DMS79 (cell line): ENCODE measurements at regions not wholly inside any gene's neighbourhood (a gene's known extent, or its start where the extent isn't known, plus 50 kb on each side); places are given as distances from the start of the nearest gene placed in this dataset.
"Not testable (repeated sequence)": the region's sequence is repeated elsewhere in the genome, so short reads cannot be mapped to it uniquely, and the experiment has no call there.

Experiments
- DNase-seq: peaks from one replicate; lab custom pipeline; 2025; lab: John Stamatoyannopoulos, UW

GRCh38 chr1:5632814-5633213 lies 359.4 kb downstream of the NPHP4 start:
- DNase-seq, result no peak

DNA sequence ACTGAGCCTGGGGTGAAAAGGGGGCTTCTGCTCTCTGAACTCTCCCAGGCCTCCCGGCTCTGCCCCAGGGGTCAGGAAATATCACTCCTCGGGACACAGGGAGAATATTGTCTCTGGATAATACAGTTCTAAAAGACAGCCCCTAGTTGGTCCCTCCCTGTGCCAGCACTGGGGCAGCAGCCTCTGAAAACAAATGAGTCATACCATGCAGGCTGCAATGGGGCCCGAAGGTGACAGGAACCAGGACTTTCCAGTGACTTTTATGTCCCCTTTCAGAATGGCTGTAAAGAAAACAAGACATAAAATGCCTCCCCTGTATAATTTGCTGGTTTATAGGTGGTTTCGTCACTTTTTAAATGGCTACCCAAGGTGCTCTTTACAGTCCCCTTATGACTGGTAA lies 360.0 kb downstream of the NPHP4 start:
- no peak for DNase-seq

- no peak for DNase-seq
Measured at GRCh38 chr1:5628416-5628815, 363.8 kb downstream of the NPHP4 start.

DNA sequence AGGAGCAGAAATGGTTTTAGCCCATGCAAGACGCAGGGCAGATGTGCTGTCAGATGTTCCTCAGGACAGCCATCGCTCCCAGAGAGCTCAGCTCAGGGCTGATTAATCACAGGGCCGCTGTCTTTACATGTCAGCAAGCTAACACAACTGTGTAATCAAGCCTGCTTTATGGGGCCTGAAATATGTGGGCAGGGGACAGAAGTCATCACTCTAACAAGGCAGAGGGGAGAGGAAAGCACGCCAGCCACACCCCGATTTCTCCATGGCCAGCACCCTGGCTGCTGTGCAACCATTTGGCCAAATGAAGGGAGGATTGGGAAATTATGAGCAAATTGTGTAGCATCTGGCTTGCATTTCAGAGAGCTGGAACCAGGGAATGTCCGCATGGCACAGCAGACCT lies 368.8 kb downstream of the NPHP4 start:
- DNase-seq, result no peak

DNA sequence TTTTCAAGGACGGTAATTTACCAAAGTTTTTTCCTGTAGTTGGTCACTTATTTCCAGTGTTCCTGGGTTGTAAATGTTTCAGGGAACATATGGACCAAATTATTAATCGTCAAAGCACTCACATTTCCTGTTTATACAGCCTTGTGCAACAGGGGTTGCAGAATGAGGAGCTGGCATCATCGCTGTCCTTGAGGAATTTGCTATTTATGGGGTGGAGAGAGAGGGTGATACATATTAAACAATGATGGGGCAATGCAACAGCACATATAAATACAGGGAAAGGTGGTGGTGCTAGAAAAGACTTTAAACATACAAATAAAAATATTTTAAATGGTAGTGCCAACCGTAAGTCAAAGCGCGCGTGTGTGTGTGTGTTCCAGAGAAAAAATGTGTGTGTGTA lies 369.8 kb downstream of the NPHP4 start:
- DNase-seq, result no peak

DNA sequence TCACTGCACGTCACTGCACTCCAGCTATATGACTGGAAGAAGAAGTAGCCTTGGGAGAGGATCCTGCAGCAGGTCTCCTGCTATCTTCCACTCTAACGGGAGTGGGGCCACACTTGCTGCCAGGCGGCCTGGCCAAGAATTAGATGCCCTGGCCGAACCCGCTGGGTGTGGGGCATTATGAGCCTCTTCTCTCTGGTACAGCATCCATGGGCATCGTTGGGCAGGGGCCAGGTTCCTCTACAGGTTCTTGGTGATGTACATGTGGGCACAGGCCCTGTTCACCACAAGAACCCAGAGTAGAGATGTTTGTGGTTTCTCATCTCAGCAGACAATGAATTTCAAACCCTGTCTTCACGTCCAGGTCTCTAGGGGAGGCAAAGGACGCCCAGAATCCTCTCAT lies 370.5 kb downstream of the NPHP4 start:
- DNase-seq, result no peak

GRCh38 chr1:5620997-5621396 lies 371.2 kb downstream of the NPHP4 start:
- DNase-seq, result no peak

DNA sequence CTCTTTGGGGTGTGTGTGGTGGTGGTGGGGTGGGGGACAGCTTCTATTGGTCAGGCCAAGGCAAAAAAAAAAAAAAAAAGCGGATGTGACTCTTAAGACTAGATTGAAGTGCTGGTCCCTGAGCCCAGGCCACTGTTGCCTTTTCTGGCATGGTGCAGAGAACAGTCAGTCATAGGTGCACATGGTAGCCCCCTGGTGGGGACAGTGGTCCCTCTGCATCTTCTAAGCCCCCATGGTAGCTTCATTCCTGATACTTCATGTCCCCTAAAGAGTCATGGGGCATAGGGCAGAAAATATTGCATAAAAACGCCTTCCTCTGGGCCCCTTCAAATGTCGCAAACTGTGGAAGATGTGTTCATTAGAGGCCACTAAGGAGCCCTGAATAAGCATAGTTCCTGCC lies 371.8 kb downstream of the NPHP4 start:
- no peak for DNase-seq

DNA sequence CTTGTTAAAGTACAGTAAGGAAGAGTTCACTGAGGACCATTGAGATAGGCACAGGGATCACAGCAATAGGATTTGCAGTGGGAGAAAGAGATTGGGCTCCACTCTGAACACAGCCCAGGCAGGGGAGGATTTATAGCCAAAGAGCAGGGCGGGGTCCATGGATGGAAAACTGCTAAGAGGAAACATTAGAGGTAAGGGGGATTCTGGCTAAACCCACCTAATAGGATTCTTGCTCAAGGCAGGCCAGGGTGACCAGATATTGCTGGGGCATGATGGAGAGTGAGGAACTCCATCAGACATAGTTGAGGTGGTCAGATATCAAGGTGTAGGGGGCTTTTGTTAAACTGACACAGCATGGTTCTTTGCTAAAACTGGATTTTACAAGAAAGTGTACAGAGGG lies 372.8 kb downstream of the NPHP4 start:
- no peak for DNase-seq

- no peak for DNase-seq
Measured at GRCh38 chr1:5617546-5617945, 374.7 kb downstream of the NPHP4 start.

- no peak for DNase-seq
Measured at GRCh38 chr1:5617179-5617520, 375.1 kb downstream of the NPHP4 start.

DNA sequence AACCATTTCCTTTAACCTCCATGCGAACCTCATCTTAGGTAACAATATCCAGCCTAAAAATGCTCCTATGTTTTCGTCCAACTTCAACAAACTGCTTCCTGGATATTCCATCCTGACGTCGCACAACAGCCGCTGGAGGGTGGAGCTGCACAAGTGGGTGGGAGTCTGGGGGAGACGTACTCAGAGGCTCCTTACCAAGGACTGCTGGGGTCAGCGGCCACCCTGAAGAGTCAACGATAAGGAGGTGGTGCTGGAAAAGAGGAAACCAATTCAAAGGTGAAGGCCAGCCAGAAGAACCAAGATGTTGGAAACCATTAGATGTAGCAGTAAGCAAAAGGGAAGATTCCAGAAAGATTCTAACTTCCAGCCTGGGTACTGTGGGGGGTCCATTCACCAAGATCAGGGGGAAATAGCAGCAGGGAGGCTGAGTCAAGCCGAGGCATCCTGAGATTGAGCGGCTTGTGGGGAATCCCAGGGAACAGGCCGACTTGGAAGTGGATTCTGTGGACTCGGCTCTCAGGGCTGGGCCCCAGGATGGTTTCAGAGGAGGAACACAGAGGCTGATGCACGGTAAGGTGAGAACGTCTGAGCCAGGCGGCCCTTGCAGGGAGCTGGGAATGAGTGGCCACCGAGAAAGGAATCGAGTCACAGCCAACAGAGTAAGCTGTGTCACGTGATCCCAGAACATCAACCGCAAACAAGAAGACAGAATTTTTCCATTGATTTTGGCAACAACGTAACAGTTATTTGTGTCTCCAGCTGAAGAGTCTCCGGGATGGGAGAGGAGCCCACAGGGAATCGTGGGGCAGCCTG lies 375.7 kb downstream of the NPHP4 start:
- no peak for DNase-seq

GRCh38 chr1:5615076-5615475 lies 377.1 kb downstream of the NPHP4 start:
- DNase-seq, result no peak

DNA sequence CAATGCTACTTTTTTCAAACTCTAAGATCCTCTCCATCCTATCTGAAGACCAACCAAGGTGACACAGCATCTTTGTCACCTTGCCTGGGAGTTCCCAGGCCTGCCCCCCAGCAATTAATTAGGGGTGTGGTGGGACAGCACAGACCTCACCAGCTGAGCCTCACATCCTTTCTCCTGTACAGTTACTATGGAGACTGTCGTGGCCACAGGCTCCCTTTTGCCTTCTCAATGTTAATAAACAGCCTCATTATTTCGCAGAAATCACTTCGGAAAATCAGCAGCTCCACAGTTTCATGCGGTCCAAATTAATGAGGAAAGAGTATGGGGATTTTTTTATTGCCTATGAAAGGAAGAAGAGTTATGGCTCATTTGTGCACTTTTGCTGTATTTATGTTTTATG lies 378.3 kb downstream of the NPHP4 start:
- no peak for DNase-seq

GRCh38 chr1:5611851-5612250 lies 380.4 kb downstream of the NPHP4 start:
- no peak for DNase-seq

DNA sequence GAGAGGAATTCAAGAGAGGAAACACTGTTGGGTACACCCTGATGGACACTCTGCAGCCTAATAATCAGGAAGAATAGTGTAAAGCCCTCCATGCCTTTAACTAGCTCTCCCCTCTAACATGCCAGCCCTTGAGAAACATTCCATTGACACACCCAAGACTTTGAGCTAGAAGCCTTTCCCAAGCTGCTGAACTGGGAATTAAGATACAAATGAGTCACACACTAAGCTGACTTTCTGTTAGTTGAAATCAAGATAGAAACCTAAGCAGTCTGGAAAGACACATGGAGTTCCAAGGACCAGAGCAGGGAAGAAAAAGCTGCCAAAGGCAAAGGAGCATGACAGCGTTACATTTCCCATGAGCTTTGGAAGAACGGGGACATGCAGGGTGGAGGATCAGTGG lies 380.8 kb downstream of the NPHP4 start:
- no peak for DNase-seq

- no peak for DNase-seq
Measured at GRCh38 chr1:5610432-5610831, 381.8 kb downstream of the NPHP4 start.

GRCh38 chr1:5603353-5604104 lies 388.7 kb downstream of the NPHP4 start:
- DNase-seq, result no peak

DNA sequence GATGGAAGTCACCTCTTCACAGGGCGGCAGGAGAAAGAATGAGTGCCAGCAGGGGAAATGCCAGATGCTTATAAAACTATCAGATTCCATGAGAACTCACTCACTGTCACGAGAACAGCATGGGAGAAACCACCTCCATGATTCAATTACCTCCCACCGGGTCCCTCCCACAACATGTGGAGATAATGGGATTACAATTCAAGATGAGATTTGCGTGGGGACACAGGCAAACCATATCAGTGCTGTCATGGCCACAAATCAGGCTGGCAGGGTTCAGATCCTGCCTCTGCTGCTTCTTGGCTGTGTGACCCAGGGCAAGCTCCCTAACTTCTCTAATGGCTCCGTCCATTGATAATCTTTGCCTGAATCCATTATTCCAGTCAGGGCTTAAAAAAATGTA lies 389.5 kb downstream of the NPHP4 start:
- not testable (repeated sequence) for DNase-seq

- no peak for DNase-seq
Measured at GRCh38 chr1:5601516-5601915, 390.7 kb downstream of the NPHP4 start.

- no peak for DNase-seq
Measured at GRCh38 chr1:5599541-5599940, 392.7 kb downstream of the NPHP4 start.

DNA sequence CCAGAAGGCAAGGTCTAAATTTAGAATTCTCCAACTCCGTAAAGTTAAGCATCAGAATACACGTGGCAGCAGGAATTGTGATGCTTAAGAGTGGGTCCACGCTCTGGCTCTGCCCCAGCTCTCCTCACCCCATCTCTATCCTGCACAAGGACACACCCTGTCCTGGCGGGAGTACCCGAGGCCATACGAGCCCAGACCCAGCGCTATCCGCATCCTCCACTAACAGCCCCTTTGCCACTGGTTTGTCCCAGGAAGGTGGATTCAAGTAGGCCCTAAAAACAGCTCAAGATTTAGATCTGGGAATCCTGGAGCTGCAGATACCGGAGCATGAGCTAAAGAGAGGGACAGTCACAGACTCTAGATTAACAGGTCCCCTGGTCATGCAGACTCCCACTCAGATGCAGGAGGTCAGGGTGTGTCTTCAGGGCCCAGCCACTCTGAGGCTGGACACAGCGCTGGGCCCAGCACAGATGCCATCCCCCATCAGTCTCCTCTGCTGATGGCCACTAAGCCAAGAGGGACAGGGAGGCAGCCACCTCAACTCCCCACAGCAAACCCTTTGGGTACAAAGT lies 393.3 kb downstream of the NPHP4 start:
- no peak for DNase-seq
